AG04450 (cell line): ENCODE measurements at regions not wholly inside any gene's neighbourhood (a gene's known extent, or its start where the extent isn't known, plus 50 kb on each side); places are given as distances from the start of the nearest gene placed in this dataset.

Experiments
- CTCF ChIA-PET: fragments of 300-600, 350-600 bp; formaldehyde crosslinking; extraction: SDS; loops from one replicate; lab custom pipeline; 2022; ENCODE audit warnings: antibody characterized with exemption, inconsistent platforms; lab: Charles Lee
- POLR2A ChIA-PET: fragments of 350-600 bp; formaldehyde crosslinking; extraction: SDS; loops from one replicate; lab custom pipeline; 2021; ENCODE audit warnings: antibody characterized with exemption, inconsistent platforms; lab: Yijun Ruan, JAX
- DNase-seq: peaks from one replicate; pipeline ENCODE4 v3.0.0-alpha.2; 2011; ENCODE audit warnings: low read depth, low spot score
- H3K27ac ChIP-seq: one replicate; pipeline ENCODE4 v1.5.1; 2012; ENCODE audit warnings: low read depth, low read length, control low read depth
- H3K27me3 ChIP-seq: one replicate; pipeline ENCODE4 v1.6.0; 2012; ENCODE audit warnings: low read length; ENCODE audit not compliant: control insufficient read depth, insufficient read depth
- H3K4me3 ChIP-seq: 2 replicates; pipeline ENCODE4 v1.5.1; 2011; ENCODE audit warnings: mild to moderate bottlenecking, low read depth, low read length, control low read depth
- H3K9me3 ChIP-seq: 2 replicates; pipeline ENCODE4 v1.5.1; 2012; ENCODE audit warnings: low read length; ENCODE audit not compliant: control insufficient read depth, insufficient read depth
- TF ChIP-seq, protein P1 (sequence below): IDR thresholded peaks from 2 replicates; pipeline ENCODE4 v1.5.1; 2011; ENCODE audit warnings: low read depth, low read length, control low read depth, inconsistent platforms

DNA sequence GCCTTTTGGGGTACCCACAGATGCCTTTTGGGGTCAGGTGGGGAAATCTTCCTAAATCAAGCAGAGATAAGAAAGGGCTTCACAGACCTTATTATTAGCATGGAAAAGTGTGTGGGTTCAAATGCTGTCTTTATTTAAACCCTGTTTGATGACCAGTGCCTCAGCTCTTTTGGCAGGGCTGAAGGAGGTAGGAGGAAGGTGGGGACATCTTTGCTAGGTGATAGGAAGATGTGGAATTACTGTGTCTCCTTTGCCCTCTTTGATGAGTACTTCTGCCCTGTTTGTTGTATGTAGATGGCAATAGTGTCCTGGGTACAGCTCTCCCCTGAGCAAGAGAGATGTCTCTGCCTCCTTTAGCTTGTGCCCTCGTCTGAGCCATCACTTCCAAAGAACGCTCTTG, 333.3 kb upstream of the ROPN1 start:
- ChIA-PET POLR2A (no interaction called here), CTCF (no interaction called here)
- Histone ChIP-seq H3K9me3 (no peaks in the 10 kb centered on the region), H3K4me3 (no peak overlapping the region), H3K27me3 (peaks cover 7% of the 10 kb centered on the region), H3K27ac (no peak overlapping the region)
- no peak for DNase-seq
- TF ChIP-seq, protein P1, sequence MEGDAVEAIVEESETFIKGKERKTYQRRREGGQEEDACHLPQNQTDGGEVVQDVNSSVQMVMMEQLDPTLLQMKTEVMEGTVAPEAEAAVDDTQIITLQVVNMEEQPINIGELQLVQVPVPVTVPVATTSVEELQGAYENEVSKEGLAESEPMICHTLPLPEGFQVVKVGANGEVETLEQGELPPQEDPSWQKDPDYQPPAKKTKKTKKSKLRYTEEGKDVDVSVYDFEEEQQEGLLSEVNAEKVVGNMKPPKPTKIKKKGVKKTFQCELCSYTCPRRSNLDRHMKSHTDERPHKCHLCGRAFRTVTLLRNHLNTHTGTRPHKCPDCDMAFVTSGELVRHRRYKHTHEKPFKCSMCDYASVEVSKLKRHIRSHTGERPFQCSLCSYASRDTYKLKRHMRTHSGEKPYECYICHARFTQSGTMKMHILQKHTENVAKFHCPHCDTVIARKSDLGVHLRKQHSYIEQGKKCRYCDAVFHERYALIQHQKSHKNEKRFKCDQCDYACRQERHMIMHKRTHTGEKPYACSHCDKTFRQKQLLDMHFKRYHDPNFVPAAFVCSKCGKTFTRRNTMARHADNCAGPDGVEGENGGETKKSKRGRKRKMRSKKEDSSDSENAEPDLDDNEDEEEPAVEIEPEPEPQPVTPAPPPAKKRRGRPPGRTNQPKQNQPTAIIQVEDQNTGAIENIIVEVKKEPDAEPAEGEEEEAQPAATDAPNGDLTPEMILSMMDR = no peak

DNA sequence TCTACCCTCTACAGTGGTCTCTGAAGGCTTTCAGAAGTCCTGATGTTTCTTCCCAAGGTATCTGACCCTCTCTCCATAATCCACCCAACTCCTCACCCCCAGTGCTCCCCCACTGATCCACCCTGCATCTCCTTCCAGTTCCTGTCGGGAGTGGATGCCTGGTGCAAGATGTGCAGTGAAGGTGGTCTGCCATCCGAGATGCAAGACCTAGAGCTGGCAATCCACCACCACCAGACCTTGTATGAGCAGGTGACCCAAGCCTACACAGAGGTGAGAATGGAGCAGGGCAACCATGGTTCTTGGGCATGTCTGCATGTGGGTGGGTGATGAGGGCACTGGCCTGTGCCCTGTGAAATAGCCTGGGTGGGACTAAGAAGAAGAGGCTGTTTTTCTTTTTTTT, 337.8 kb upstream of the ROPN1 start:
- TF ChIP-seq, protein P1 = no peak
- no peak for DNase-seq
- CTCF ChIA-PET = no interaction called here
- POLR2A ChIA-PET = no interaction called here
- H3K9me3 ChIP-seq = no peaks in the 10 kb centered on the region
- no peak overlapping the region for H3K27ac ChIP-seq
- no peaks in the 10 kb centered on the region for H3K27me3 ChIP-seq
- no peak overlapping the region for H3K4me3 ChIP-seq

DNA sequence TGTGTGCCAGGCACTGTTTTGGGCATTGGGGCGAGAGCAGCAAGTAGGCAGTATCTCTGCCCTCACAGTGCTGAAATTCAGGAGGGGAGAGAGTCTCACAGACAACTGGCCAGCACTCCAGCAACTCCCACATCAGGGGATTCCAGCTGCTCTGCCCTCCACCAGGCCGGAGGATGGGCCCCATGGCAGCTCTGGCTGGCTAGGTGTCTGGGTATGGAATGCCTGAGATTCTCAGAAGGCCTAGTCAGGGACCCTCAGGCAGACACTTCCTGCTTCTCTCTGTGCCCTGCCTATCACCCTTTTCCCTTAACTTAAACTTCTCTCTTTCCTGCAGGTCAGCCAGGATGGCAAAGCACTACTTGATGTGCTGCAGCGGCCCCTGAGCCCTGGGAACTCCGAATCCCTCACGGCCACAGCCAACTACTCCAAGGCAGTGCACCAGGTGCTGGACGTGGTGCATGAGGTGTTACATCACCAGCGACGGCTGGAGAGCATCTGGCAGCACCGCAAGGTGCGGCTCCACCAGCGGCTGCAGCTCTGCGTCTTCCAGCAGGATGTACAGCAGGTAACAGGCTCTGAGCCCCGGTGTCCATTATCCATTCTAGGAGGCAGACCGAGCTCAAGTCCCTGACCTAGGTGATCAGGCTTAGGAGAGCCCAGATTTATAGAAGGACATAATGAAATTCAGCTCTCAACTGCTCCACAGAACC, 342.2 kb upstream of the ROPN1 start:
- CTCF ChIA-PET = interaction anchor here (0.7 kb wide), 1 partner anchor 14 kb away, joined by 3 read pairs; no protein-coding TSS in a partner anchor

DNA sequence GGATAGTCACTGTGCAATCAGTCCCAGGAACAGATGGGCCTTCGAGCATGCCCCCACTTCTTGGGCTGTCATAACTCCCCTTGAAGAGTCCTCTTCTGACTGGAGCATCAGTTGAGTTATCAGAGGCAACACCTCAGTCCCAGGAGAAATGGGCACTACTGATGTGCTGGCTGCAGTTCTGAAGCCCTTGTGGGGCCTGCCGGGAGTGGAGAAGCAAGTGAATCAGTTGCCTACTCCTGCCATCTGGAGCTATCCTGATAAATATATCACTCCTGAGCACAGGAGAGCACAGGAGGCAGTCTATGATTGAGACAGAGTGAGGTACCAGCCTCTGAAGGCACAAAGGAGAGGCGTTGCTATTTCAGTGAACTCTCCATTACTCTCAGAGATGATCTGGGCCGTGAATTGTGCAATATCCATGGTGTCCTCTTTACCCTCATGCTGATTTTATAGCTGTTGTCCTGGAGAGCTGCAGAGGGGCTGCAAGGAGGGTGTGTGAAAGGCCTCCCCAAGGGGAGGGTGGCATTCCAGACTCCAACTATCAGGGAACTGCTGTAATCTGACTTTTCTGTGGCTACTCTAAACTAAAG, 344.2 kb upstream of the ROPN1 start:
- CTCF ChIA-PET = interaction anchor here (0.8 kb wide), 1 partner anchor 132 kb away, joined by 3 read pairs; no protein-coding TSS in a partner anchor
- no peak overlapping the region for H3K4me3 ChIP-seq
- peaks cover 8% of the 10 kb centered on the region for H3K27me3 ChIP-seq
- no peak overlapping the region for H3K27ac ChIP-seq
- H3K9me3 ChIP-seq = no peaks in the 10 kb centered on the region
- POLR2A ChIA-PET = no interaction called here
- TF ChIP-seq, protein P1 = no peak
- DNase-seq = no peak

More for the DNA sequence above, 342.2 kb upstream of the ROPN1 start:
- Histone ChIP-seq H3K9me3 (no peaks in the 10 kb centered on the region), H3K27ac (no peak overlapping the region), H3K4me3 (no peak overlapping the region), H3K27me3 (peaks cover 3% of the 10 kb centered on the region)
- TF ChIP-seq, protein P1 = no peak
- POLR2A ChIA-PET = no interaction called here
- DNase-seq = no peak

DNA sequence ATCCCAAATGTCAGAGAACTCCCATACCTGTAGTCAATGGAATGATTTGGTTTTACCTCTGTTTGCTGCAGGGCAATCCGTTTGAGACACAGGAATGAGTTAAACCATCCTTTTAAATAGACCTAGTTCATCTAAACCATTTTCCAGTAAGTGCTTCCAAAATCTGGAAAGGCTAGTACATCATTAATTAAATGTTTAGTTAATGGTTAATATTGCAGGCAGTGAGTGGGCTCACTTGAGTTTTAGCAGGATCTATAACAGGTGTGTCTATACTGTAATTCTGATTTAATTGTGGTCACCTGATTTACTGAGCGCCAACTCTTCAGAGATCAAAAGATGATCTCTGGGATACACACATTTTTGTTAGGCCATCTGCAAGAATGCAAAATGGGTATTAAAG, 353.9 kb upstream of the ROPN1 start:
- POLR2A ChIA-PET = no interaction called here
- Histone ChIP-seq H3K27me3 (peaks cover 6% of the 10 kb centered on the region), H3K4me3 (no peak overlapping the region)

More for the DNA sequence above, 353.9 kb upstream of the ROPN1 start:
- Histone ChIP-seq H3K27ac (no peak overlapping the region), H3K9me3 (no peaks in the 10 kb centered on the region)
- CTCF ChIA-PET = no interaction called here
- no peak for DNase-seq
- TF ChIP-seq, protein P1 = no peak
